ENCODE measurements at regions not wholly inside any gene's neighbourhood (a gene's known extent, or its start where the extent isn't known, plus 50 kb on each side); places are given as distances from the start of the nearest gene placed in this dataset.
"Not testable (repeated sequence)": the region's sequence is repeated elsewhere in the genome, so short reads cannot be mapped to it uniquely, and the experiment has no call there.

DNA sequence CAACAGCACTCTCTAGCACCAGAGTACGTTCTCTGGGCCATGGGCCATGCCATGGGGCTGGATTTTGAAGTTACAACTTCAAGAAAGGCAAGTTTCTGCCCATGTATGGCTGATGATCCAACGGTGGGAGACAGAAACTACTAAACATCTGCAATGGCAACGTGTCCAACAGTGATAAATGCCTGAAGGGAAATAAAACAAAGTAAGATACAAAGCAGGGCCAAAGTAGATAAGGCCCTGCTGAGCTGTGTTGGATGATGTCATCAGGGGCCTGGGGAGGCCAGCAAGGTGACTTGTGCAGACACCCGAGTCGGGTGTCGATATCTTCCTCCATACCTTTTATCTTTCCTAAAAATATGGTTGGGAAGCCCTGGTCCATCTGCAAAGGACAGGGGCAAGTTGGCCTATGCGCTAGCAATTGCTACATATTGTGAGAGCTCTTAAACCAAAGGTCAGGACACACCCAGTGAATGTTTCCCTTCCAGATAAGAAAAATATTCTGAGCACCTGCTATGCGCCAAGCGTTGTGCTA, 487.2 kb downstream of the MN1 start:
- H3K4me3 ChIP-seq (ENCODE audit: low read depth, low read length) = no peak overlapping the region
- DNase-seq (ENCODE audit: low read depth) = peak; percentile 22
- TF ChIP-seq, protein P1, sequence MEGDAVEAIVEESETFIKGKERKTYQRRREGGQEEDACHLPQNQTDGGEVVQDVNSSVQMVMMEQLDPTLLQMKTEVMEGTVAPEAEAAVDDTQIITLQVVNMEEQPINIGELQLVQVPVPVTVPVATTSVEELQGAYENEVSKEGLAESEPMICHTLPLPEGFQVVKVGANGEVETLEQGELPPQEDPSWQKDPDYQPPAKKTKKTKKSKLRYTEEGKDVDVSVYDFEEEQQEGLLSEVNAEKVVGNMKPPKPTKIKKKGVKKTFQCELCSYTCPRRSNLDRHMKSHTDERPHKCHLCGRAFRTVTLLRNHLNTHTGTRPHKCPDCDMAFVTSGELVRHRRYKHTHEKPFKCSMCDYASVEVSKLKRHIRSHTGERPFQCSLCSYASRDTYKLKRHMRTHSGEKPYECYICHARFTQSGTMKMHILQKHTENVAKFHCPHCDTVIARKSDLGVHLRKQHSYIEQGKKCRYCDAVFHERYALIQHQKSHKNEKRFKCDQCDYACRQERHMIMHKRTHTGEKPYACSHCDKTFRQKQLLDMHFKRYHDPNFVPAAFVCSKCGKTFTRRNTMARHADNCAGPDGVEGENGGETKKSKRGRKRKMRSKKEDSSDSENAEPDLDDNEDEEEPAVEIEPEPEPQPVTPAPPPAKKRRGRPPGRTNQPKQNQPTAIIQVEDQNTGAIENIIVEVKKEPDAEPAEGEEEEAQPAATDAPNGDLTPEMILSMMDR (IDR thresholded peaks at IDR 0.05; ENCODE audit: insufficient read depth, low read depth, low read length) = no peak

DNA sequence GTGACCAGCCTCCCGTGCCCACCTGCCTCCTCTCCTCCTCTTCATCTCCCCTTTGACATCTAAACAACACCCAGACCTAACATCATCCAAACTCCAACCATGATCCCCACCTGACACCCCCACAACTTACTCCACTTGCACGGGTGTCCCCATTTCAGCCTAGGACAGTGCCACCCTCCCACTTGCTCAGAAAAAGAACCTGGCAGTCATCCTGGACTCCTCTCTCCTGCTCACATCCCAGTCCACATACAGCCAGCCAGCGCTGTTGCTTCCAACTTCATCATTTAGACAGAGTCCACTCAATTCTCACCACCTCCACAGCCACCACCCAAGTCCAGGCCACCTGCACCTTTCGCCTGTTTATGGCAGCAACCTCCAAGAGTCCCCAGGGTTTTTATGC, 485.7 kb downstream of the MN1 start:
- TF ChIP-seq, protein P1 (IDR thresholded peaks at IDR 0.05; ENCODE audit: insufficient read depth, low read depth, low read length) = no peak
- no peak overlapping the region for H3K4me3 ChIP-seq (ENCODE audit: low read depth, low read length)
- DNase-seq (ENCODE audit: low read depth) = no peak

GRCh38 chr22:27317096-27317495, 484.5 kb downstream of the MN1 start:
- DNase-seq (ENCODE audit: low read depth) = peak; percentile 19
- no peak overlapping the region for H3K4me3 ChIP-seq (ENCODE audit: low read depth, low read length)
- TF ChIP-seq, protein P1 (IDR thresholded peaks at IDR 0.05; ENCODE audit: insufficient read depth, low read depth, low read length) = peak; percentile 44

GRCh38 chr22:27317971-27318428, 483.6 kb downstream of the MN1 start:
- H3K4me3 ChIP-seq (ENCODE audit: low read depth, low read length) = no peak overlapping the region
- DNase-seq (ENCODE audit: low read depth) = peak; percentile 62
- TF ChIP-seq, protein P1 (IDR thresholded peaks at IDR 0.05; ENCODE audit: insufficient read depth, low read depth, low read length) = no peak

- peak; percentile 69 for DNase-seq (ENCODE audit: low read depth)
- TF ChIP-seq, protein P1 (IDR thresholded peaks at IDR 0.05; ENCODE audit: insufficient read depth, low read depth, low read length) = no peak
- no peak overlapping the region for H3K4me3 ChIP-seq (ENCODE audit: low read depth, low read length)
Observed at GRCh38 chr22:27318516-27318915, 483.0 kb downstream of the MN1 start.

DNA sequence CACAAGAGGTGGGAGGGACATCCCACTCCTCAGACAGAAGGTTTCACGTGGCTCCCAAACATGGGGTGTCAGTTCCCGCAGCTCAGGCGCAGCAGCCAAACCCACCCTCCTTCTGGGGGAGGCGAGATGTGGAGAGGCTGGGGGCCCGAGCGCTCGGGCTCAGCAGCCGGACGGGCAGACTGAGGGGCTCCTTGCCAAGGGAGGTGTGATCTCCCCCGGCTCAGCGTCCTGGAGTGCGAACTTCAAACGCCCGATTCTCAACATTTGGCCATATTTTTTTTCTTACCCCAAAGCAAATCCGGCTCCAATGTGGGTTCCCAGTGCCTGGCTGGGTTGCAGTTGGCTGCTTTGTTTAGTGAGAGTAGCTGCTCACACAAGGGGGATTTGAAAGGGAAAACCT, 477.9 kb downstream of the MN1 start:
- no peak overlapping the region for H3K4me3 ChIP-seq (ENCODE audit: low read depth, low read length)
- DNase-seq (ENCODE audit: low read depth) = no peak
- TF ChIP-seq, protein P1 (IDR thresholded peaks at IDR 0.05; ENCODE audit: insufficient read depth, low read depth, low read length) = no peak

- H3K4me3 ChIP-seq (ENCODE audit: low read depth, low read length); DNase-seq (ENCODE audit: low read depth): not testable (repeated sequence)
Observed at GRCh38 chr22:27324908-27325307, 476.6 kb downstream of the MN1 start.

All from fibroblast of villous mesenchyme (primary cell).